Testis (tissue), 2 donors: ENCODE measurements at regions not wholly inside any gene's neighbourhood (a gene's known extent, or its start where the extent isn't known, plus 50 kb on each side); places are given as distances from the start of the nearest gene placed in this dataset.

Source experiments
- POLR2A ChIP-seq: fragments of 450-650 bp; IDR thresholded peaks from one replicate; pipeline ENCODE4 v1.6.1; 2017; ENCODE audit warnings: antibody characterized with exemption, mild to moderate bottlenecking, moderate library complexity
- TF ChIP-seq, protein P1 (sequence below), 3 experiments: fragments of 450-650 bp in 2 of 3; fragments of 200-600 bp in 1 of 3; sonication (generic) in 1 of 3; IDR thresholded peaks; one replicate each; pipeline ENCODE4 v1.5.1; 2016 to 2019; ENCODE audit warnings: antibody characterized with exemption in 3 of 3, mild to moderate bottlenecking in 2 of 3, moderate library complexity in 1 of 3

DNA sequence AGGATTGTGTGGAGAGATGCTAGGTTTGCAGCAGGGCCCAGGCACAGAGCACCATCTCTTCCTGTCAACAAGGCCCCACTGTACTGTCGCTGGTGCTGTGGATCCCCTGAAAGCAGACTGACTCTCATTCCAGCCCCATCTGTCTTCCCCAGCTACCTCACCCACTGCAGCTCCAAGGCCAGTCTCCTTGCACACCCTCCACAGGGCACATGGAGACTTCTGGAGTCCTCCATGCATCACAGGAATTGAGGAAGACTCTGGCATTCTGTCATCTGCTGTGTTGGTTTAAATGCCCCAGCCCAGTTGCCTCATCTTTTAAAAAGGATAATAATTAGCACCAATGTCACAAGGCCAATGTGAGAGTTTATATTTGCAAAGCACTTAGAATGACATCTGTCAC lies 301.2 kb downstream of the RPLP1 start:
- no peak for TF ChIP-seq POLR2A
- TF ChIP-seq, protein P1, sequence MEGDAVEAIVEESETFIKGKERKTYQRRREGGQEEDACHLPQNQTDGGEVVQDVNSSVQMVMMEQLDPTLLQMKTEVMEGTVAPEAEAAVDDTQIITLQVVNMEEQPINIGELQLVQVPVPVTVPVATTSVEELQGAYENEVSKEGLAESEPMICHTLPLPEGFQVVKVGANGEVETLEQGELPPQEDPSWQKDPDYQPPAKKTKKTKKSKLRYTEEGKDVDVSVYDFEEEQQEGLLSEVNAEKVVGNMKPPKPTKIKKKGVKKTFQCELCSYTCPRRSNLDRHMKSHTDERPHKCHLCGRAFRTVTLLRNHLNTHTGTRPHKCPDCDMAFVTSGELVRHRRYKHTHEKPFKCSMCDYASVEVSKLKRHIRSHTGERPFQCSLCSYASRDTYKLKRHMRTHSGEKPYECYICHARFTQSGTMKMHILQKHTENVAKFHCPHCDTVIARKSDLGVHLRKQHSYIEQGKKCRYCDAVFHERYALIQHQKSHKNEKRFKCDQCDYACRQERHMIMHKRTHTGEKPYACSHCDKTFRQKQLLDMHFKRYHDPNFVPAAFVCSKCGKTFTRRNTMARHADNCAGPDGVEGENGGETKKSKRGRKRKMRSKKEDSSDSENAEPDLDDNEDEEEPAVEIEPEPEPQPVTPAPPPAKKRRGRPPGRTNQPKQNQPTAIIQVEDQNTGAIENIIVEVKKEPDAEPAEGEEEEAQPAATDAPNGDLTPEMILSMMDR (IDR thresholded peaks at IDR 0.05), result no peak
